Endothelial cell of umbilical vein (primary cell): ENCODE measurements at regions not wholly inside any gene's neighbourhood (a gene's known extent, or its start where the extent isn't known, plus 50 kb on each side); places are given as distances from the start of the nearest gene placed in this dataset.

Experiments
- EZH2 ChIP-seq: IDR thresholded peaks from 2 replicates; pipeline ENCODE4 v1.6.1; 2012; ENCODE audit warnings: borderline replicate concordance, low read depth, mild to moderate bottlenecking, moderate library complexity, low read length, inconsistent platforms; ENCODE audit not compliant: severe bottlenecking
- FOS ChIP-seq: IDR thresholded peaks from 2 replicates; pipeline ENCODE4 v1.6.1; 2011; ENCODE audit warnings: mild to moderate bottlenecking, low read length, moderate library complexity, borderline replicate concordance; ENCODE audit not compliant: insufficient read depth
- POLR2A ChIP-seq: IDR thresholded peaks from 2 replicates; pipeline ENCODE4 v1.6.1; 2012; ENCODE audit warnings: low read depth, mild to moderate bottlenecking, control low read depth, low read length
- POLR2AphosphoS5 ChIP-seq: IDR thresholded peaks from 2 replicates; pipeline ENCODE4 v1.6.1; 2012; ENCODE audit warnings: low read depth, mild to moderate bottlenecking, control low read depth, low read length, moderate library complexity; ENCODE audit not compliant: insufficient read depth
- TF ChIP-seq, protein P1 (sequence below), 2 donors: IDR thresholded peaks; 1 replicate in 1 of 2; 2 replicates in 1 of 2; pipeline ENCODE4 v1.5.1; 2011; ENCODE audit warnings: low read length in 2 of 2, mild to moderate bottlenecking in 2 of 2, moderate library complexity in 2 of 2, control low read depth in 1 of 2, inconsistent platforms in 1 of 2, low read depth in 1 of 2; ENCODE audit not compliant: insufficient read depth in 1 of 2; ENCODE audit errors: extremely low read depth in 1 of 2
- TF ChIP-seq, protein P2 (sequence below): IDR thresholded peaks from 2 replicates; pipeline ENCODE4 v1.6.1; 2011; ENCODE audit not compliant: insufficient read depth, insufficient read length

DNA sequence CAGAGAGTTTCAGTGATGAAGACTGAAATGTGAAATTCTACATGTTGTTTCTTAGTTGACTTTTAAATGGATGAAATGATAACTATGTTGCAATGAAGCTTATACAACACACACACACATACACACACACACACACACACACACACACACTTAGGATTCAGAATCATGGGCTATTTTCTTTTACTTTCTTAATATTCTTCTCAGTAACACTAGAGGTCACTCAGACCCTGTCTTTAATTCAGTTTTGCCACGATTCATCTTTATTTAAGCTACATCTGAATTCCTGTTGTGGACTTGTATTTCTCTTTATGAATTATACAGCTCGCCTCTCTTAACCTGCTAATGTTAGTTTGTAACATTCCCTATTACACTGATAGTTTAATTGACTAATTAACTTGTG, 109.6 kb upstream of the GOT2 start:
- TF ChIP-seq POLR2A (no peak), POLR2AphosphoS5 (no peak), FOS (no peak), EZH2 (no peak)
- TF ChIP-seq, protein P1, sequence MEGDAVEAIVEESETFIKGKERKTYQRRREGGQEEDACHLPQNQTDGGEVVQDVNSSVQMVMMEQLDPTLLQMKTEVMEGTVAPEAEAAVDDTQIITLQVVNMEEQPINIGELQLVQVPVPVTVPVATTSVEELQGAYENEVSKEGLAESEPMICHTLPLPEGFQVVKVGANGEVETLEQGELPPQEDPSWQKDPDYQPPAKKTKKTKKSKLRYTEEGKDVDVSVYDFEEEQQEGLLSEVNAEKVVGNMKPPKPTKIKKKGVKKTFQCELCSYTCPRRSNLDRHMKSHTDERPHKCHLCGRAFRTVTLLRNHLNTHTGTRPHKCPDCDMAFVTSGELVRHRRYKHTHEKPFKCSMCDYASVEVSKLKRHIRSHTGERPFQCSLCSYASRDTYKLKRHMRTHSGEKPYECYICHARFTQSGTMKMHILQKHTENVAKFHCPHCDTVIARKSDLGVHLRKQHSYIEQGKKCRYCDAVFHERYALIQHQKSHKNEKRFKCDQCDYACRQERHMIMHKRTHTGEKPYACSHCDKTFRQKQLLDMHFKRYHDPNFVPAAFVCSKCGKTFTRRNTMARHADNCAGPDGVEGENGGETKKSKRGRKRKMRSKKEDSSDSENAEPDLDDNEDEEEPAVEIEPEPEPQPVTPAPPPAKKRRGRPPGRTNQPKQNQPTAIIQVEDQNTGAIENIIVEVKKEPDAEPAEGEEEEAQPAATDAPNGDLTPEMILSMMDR (IDR thresholded peaks at IDR 0.05; ENCODE audit: extremely low read depth in 1 of 2, insufficient read depth in 1 of 2, low read depth in 1 of 2, low read length in 2 of 2), result peak; percentile 5 to 21
- TF ChIP-seq, protein P2, sequence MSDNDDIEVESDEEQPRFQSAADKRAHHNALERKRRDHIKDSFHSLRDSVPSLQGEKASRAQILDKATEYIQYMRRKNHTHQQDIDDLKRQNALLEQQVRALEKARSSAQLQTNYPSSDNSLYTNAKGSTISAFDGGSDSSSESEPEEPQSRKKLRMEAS, result no peak
